CD4-positive, alpha-beta T cell treated with Interleukin-2 at 100 ng/mL for 4 hours (primary cell): ENCODE measurements at regions not wholly inside any gene's neighbourhood (a gene's known extent, or its start where the extent isn't known, plus 50 kb on each side); places are given as distances from the start of the nearest gene placed in this dataset.

Experiments used
- DNase-seq: peaks from one replicate; pipeline ENCODE4 v3.0.0-alpha.2; 2020; ENCODE audit warnings: low spot score

DNA sequence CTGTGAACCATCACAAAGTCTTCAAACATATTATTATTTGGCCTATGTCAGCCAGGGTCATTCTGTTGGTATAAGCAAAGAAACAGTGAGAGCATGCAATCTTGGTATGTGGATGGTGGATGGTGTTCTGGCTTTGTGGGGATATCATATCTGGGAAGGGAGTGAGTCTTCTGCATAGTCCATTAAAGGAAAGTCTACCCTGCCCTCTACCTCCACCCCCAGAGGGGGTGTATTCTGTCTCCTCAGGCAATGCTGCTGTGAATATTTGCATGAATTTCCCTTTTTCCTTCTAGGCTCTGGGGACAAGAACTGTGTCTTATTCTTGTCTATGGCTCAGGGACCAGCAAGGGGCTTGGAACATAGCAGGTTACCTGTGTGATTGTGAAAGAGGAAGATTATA lies 495.8 kb downstream of the PDCD6IP start:
- no peak for DNase-seq

- no peak for DNase-seq
Observed at GRCh38 chr3:34296796-34297195, 498.4 kb downstream of the PDCD6IP start.

DNA sequence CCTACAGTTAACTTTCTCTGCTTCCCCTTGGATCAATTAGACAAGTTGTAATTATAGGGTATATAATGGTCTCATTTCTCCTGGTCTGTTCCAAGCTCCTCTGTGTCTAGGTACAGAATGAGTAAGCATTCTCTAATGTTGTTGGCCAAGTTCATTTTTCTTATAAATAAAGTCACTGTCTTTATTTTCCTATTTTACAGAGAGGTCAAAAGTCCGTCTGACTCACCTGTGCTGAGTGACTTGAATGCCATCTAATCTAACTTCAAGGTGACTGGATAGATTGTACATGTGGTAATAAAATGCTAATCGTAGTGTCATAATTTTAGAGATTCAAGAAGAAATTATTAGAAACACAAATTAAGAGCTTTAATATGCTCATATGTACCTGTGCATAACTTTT lies 500.2 kb downstream of the PDCD6IP start:
- DNase-seq: no peak

- no peak for DNase-seq
Observed at GRCh38 chr3:34300621-34301020, 502.2 kb downstream of the PDCD6IP start.

DNA sequence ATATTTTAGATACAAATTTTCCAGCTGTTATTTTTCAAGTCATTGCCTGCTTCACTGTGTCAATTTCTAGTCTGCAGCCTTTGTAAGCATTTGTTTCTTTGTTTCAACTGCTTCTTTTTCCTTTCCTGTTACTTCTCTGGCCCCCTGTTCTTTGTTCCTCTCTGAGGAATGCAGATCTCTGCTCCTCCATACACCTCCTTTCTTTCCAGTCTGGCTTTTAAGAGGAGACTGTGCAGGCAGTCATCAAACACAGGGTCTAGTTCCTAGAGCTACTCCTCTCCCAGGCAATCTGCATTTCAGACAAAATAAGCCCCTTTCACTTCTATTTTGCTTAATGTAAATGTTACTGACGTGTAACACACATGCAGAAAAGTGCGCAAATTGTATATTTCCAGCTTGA lies 502.9 kb downstream of the PDCD6IP start:
- no peak for DNase-seq

DNA sequence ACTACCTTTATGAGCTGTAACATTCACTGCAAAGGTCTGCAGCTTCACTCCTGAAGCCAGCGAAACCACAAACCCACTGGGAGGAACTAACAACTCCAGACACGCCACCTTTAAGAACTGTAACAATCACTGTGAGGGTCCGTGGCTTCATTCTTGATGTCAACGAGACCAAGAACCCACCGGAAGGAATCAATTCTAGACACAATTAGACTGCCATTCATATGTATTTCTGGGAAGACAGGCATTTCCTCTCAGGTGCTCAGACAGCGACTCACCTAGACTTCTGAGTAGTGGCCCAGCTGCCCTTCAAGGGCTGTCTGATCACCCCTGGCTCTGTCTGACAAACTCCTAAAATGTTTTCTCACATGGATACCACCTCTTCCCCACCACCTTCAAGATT lies 506.8 kb downstream of the PDCD6IP start:
- no peak for DNase-seq

GRCh38 chr3:34312684-34313083 lies 514.3 kb downstream of the PDCD6IP start:
- DNase-seq: no peak

DNA sequence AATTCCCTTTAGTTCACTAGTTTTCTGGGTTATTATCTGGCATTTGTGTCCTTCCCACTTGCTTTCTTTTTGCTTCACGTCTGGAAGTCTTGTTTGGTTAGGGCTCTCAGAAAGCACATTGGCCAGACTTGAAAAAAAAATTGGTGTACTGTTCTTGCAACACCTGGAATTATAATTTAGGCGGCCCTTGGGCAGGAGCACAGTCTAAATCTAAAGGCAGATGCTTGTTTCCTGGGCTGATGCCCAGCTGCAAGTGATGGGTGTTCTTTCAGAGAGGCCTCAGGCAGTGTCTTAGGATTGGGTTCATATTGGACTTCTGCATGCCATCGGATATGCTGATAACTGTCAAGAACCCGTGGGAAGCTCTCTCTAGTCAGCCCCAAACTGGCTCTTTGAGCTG lies 521.5 kb downstream of the PDCD6IP start:
- no peak for DNase-seq

DNA sequence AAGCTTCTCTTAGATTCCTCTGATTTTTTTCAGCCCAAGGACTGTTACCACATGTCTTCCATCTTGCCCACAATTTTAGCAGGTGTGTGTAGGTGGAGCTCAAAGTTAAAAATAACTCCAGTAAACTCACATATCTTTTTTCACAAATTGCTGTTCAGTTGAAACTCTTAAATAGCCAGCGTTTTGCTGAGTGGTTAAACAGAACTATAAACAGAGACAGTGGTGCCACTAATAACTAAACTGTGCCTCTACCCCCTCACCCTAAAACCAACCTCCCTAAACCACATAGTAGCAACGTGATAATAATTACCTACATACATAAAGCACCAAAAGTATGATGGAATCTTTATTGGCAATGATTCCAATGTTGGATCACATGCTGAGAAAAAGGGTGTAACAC lies 525.1 kb downstream of the PDCD6IP start:
- no peak for DNase-seq

DNA sequence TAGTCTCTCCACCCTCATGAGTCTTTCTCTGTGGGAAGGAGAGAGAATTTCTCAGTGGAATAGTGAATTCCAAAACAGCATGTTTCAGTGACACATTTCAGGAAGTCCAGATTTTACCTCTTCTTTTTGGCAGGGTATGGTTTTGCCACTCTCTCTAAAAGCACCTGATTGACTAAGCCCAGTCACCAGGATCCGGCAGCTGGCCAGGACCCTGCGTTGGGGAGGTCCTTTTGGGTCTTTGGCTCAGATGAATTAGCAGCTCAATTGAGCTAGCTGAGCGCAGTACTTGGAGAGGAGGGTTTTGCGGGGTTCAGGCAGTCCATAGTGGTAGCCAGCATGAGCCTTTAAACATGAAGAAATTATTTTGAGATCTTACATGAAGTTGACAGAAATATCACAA lies 548.2 kb downstream of the PDCD6IP start:
- DNase-seq: no peak

DNA sequence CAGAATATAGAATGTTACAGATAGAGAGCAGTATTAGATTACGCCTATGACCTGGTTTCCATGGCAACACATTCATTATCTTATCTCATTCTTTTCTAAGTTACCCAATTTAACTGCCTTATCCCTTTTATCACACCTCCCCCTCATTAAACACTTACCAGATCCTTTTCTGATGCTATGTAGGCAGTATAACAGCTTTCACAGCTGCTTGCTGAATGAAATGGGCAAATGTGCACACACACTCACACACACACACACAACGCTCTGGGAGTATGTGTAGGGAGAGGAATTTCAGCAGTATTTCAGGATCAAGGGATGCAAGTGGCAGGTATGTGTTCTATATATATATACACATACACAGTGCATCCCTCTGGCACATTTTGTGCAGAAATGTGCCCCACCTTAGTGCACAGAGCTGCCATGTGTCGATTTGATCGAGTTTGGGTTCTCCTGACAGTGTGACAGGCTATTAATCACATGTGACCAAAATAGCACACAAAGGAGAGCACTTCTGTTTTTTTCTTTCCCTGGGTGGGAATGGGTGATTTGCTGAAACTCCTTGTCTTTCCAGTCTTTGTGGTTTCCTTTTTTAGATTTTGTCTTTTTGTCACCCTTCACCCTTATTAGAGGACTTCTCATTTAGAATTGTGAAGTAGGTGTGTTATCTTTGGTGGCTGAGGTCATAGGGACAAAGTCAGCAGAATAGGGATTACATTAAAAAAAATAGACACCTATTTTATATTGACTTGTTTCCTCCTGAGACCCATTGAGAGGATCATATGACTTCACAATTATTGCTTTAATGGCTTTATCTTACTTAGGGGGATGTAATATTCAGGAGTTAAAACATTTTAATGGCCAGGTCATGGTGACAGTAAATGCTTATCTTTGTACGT lies 553.7 kb downstream of the PDCD6IP start:
- no peak for DNase-seq

GRCh38 chr3:34352778-34353331 lies 554.4 kb downstream of the PDCD6IP start:
- DNase-seq: no peak

- DNase-seq: no peak
Observed at GRCh38 chr3:34357461-34357860, 559.0 kb downstream of the PDCD6IP start.

GRCh38 chr3:34359064-34359463 lies 560.6 kb downstream of the PDCD6IP start:
- DNase-seq: no peak

- DNase-seq: no peak
Observed at GRCh38 chr3:34360713-34361112, 562.3 kb downstream of the PDCD6IP start.

GRCh38 chr3:34361921-34362320 lies 563.5 kb downstream of the PDCD6IP start:
- no peak for DNase-seq

- DNase-seq: no peak
Observed at GRCh38 chr3:34362910-34363309, 564.5 kb downstream of the PDCD6IP start.

- no peak for DNase-seq
Observed at GRCh38 chr3:34363881-34364280, 565.5 kb downstream of the PDCD6IP start.

DNA sequence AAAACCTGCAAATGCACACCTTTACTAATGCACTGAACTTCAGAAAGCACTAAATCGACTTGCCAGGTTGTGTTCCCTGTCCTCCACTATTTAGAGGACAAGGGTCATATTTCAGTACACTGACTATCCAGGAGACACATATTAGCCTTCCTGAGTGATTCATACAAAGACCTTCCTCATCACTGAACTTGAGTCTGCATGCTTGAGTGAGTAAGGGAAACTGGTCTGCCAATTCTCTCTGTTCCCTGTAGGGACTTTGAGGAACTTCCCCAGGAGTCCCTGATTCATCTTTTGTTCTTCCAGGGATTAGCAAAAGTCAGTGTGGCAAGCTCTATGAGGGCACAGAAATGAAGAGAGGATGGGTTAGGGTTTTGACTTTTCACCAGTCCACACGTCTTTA lies 565.9 kb downstream of the PDCD6IP start:
- DNase-seq: no peak

- DNase-seq: no peak
Observed at GRCh38 chr3:34365231-34365630, 566.8 kb downstream of the PDCD6IP start.

GRCh38 chr3:34365771-34366170 lies 567.3 kb downstream of the PDCD6IP start:
- DNase-seq: no peak

GRCh38 chr3:34367521-34367920 lies 569.1 kb downstream of the PDCD6IP start:
- no peak for DNase-seq

- no peak for DNase-seq
Observed at GRCh38 chr3:34374521-34374920, 576.1 kb downstream of the PDCD6IP start.

DNA sequence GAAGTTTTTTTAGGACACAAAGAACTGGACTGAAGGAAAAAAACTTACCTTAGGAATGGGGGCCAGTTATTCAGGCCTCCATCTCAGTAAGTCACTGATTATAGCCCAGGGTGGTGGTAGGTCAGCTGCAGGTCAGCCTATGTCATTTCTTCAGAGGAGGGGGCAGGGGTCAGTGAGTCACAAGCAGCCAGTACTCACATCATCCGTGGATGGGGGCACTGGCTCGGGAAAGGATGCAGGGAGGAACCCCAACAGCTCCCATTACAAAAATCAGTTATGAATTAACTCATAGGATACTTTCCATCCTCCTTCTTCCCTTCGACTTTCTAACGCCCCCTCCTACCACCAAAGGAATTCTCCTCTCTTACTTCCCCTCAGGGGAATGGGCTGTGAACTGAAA lies 578.3 kb downstream of the PDCD6IP start:
- DNase-seq: no peak
